ENCODE measurements at regions not wholly inside any gene's neighbourhood (a gene's known extent, or its start where the extent isn't known, plus 50 kb on each side); places are given as distances from the start of the nearest gene placed in this dataset.

DNA sequence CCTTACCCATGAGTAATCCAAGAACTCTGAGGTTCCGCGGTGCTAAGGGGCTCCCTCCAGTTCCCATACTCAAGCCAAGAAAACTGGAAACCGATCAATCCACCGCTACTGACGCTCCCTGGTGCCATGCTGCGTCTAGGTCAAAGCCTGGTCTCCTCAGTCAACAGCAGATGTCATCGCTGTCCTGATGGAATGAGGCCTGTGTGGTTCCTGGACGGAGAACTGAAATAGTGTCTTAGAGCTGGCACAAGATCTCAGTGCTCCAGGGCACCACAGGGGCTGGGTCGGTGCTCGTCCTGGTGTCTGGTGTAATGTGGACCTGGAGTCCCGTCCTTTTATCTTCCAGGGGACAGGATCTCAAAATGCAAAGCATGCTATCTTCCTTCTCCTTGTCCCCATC, 373.9 kb upstream of the CFAP20DC start:
- TF ChIP-seq, protein P1, sequence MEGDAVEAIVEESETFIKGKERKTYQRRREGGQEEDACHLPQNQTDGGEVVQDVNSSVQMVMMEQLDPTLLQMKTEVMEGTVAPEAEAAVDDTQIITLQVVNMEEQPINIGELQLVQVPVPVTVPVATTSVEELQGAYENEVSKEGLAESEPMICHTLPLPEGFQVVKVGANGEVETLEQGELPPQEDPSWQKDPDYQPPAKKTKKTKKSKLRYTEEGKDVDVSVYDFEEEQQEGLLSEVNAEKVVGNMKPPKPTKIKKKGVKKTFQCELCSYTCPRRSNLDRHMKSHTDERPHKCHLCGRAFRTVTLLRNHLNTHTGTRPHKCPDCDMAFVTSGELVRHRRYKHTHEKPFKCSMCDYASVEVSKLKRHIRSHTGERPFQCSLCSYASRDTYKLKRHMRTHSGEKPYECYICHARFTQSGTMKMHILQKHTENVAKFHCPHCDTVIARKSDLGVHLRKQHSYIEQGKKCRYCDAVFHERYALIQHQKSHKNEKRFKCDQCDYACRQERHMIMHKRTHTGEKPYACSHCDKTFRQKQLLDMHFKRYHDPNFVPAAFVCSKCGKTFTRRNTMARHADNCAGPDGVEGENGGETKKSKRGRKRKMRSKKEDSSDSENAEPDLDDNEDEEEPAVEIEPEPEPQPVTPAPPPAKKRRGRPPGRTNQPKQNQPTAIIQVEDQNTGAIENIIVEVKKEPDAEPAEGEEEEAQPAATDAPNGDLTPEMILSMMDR (IDR thresholded peaks at IDR 0.05): no peak
- TF ChIP-seq POLR2A (IDR thresholded peaks at IDR 0.05): no peak

All from lower leg skin (tissue), 3 donors.